Suppressor macrophage treated with lipopolysaccharide for 1 hour (primary cell): ENCODE measurements at regions not wholly inside any gene's neighbourhood (a gene's known extent, or its start where the extent isn't known, plus 50 kb on each side); places are given as distances from the start of the nearest gene placed in this dataset.

Experiments used
- DNase-seq, 3 donors: peaks; one replicate each; pipeline ENCODE4 v3.0.0-alpha.2; 2020 to 2022

DNA sequence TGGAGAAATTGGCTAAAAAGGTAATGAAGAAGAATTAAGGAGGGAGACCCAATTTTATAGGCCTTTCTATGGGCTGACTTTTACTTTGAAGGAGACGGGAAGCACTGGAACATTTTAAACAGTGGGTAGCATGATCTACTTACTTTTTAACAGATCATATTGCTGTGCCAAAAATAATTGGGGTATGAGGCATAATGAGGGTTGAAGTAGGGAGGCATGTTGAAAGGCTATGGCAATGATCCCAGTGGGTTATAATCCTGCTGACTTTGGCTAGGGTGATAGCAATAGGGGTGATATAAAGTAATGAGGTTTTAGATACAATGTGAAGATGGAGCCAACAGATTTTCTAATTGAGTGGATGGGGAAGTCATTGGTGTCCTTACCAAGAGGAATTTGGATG is 73.2 kb downstream of the GPR37 start:
- DNase-seq: no peak

- DNase-seq: no peak
These were observed 74.8 kb downstream of the GPR37 start for GRCh38 chr7:124690840-124691239.

- no peak for DNase-seq
These were observed 75.7 kb downstream of the GPR37 start for GRCh38 chr7:124689931-124690330.

DNA sequence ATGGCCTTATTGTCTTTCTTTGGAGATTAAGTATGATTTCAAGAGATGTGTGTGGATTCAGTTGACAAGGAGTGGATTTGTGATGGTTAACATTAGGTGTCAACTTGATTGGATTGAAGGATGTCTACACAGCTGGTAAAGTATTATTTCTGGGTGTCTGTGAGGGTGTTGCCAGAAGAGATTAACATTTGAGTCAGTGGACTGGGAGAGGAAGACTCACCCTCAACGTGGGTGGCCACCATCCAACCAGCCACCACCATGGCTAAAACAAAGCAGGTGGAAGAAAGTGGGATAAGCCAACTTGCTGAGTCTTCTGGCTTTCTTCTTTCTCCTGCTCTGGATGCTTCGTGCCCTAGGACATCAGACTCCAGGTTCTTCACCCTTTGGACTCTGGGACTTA is 76.1 kb downstream of the GPR37 start:
- no peak for DNase-seq

GRCh38 chr7:124688991-124689390 is 76.6 kb downstream of the GPR37 start:
- no peak for DNase-seq

DNA sequence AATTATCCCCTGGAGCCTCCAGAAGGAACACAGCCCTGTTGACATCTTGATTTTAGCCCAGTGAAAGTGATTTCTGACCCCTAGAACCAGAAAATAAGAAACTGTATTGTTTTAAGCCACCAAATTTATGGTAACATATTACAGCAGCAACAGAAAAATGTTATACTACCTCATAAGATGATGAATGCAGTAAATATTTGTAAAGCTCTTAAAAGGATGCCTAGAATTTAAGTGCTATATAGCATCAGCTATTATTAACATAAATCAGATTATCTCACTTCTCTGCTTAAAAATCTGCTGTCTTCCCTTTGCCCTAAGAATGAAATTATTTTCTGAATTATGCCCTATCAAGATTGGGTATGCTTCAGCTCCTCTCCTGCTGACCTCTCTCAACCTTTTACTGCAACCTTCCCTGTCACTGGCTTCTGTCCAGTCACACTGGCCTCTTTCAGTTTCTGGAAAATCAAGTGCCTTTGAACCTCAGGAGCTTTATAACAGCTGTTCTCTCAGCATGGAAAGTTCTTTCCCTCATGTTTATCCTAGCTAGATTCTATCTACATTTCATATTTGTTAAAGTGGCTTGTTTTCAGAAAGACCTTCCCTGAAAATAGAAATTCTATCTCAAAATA is 78.9 kb downstream of the GPR37 start:
- no peak for DNase-seq

- no peak for DNase-seq
These were observed 83.6 kb downstream of the GPR37 start for GRCh38 chr7:124681946-124682345.

GRCh38 chr7:124680304-124680703 is 85.3 kb downstream of the GPR37 start:
- DNase-seq: no peak

DNA sequence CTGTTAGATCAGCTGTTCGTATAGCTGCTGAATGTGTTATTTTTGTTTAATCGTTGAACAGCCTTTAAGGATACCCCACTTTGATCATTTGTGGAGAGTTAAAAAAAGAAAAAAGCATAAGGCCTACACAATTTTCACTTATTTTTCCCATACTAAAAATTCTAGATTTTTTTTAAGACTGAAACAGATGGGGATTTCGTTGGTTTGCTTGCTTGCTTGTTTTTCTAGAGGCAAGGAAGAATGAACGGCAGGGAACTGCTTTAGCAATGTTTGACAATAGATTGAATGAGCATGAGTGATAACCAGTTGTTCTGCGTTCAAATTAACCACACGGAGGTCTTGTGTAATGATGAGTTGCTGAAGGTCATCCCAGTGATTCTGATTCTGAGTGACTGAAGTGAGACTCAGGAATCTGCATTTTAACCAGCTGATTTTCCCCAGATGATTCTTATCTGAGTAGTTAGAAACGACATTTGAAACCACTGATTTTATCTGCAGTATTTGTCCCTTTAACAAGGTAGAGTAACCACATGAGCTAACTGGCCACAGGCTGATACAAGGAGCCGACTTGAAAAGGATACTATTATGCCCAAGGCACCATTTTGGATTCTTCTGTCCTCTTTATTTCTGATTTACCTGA is 85.9 kb downstream of the GPR37 start:
- no peak for DNase-seq

DNA sequence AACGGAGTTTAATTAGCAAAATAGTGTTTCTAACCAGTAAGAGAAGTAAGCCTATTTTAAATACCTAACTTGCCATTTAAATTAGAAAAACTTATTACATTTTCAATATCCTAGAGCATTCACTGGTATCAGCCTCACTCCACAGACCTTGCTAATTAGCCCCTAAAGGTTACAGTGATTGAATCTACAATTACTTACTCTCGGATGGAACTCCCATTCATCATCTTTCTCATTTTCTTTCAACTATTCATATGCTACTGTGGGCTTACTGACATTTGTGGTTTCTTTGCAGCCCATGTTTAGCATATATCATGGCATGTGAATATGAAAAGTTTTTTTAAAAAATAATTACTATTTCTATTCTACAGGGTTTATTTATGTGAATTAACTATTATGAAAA is 86.4 kb downstream of the GPR37 start:
- DNase-seq: no peak

- no peak for DNase-seq
These were observed 91.1 kb downstream of the GPR37 start for GRCh38 chr7:124674451-124674850.

- DNase-seq: no peak
These were observed 93.6 kb downstream of the GPR37 start for GRCh38 chr7:124672011-124672410.

GRCh38 chr7:124667312-124668153 is 98.1 kb downstream of the GPR37 start:
- DNase-seq: no peak

DNA sequence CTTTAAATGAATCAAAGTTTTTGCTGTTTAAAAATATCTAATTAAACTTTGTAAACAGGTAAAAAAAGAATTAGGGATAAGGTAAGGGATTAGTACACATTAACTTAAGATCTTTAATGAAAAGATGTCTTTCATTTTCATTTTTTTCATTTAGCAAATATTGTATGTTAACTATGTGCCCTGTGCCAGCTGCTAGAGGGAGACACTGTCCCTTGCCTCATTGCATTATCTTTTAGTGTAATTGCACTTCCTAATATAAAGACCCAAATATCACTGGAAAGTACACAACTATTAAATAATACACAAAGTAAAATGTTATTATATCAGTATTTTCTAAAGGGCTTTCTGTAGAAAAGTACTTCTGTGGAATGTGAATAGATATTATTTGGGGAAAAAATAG is 102.7 kb downstream of the GPR37 start:
- no peak for DNase-seq

GRCh38 chr7:124662372-124662771 is 103.2 kb downstream of the GPR37 start:
- DNase-seq: no peak

DNA sequence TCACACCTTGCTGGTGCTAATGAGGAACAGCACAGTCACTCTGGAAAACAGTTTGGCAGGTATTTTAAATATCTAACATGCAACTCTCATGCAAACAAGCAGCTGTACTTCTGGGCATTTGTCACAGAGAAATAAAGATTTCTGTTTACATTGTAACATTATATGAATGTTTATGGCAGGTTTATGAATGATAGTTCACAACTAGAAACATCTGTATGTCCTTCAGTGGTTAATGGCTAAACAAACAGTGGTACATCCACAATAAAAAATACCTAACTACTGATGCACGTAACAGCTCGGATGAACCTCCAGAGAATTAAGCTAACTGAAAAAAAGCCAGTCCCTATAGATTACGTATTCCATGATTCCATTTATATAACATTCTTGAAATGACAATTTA is 109.6 kb downstream of the GPR37 start:
- DNase-seq: no peak

- DNase-seq: no peak
These were observed 113.4 kb downstream of the GPR37 start for GRCh38 chr7:124652237-124652636.

DNA sequence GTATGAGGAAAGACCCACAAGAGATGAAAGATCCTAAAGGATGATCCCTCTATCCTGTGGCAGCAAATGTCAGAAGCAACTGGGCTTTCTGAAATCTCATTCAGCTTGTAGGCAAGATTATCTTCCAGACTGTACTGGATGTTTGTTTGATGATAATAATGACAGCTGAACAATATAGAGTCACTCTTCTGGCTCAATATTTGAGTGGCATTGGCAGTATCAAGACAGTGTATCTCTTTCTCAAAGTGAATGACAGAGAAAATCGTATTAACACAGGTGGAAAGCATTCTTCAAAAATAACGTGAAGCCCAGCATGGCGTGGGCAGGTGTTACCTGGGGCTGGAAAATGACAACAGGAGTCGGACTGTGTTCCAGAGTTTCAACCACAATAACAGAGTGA is 114.5 kb downstream of the GPR37 start:
- no peak for DNase-seq

- DNase-seq: no peak
These were observed 116.1 kb downstream of the GPR37 start for GRCh38 chr7:124649397-124650014.

DNA sequence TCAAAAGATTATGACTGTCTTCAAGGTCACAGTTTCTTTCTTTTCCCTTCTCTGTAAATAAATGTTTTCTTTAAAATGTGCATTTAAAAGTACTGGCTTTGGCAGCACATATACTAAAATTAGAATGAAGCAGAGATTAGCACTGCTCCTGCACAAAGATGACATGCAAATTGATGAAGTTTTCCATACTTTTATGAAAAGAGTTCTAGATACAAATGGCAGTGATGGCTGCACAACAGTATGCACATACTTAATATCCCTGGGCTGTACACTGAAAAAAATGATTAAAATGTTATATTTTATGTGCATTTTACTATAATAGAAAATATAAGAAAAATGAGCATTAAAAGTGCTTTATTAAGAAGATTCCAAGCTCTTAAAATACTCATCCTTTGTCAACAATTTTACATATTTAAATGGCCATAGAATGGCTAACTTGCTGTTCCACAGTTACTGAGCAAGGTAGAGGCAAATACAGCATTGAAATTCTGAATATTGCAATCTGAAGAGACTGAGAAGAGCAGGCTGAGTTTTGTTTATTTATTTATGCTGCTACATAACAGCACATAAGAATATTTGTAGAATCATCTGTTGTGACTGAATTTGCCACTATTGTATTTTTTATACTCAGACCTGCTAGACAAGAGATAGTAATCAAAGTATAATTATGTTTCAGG is 117.8 kb downstream of the GPR37 start:
- DNase-seq: no peak

DNA sequence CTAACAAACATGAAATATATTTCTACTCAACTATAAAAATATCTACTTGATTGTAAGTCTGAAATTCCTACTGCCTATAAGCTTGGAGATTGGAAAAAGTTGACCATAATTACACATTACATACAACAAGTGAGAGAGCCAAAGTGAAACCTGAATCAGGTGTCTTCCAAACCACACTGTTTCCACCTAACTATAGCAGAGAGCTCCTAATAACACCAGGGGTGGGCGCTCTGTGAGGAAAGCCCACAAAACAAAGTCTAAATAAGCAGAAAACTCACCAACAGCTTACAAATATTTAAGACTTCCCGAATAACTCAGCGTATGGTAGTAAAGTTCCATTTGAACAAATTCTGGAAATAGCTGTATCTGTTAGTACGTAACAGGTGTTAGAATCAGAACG is 119.9 kb downstream of the GPR37 start:
- no peak for DNase-seq

DNA sequence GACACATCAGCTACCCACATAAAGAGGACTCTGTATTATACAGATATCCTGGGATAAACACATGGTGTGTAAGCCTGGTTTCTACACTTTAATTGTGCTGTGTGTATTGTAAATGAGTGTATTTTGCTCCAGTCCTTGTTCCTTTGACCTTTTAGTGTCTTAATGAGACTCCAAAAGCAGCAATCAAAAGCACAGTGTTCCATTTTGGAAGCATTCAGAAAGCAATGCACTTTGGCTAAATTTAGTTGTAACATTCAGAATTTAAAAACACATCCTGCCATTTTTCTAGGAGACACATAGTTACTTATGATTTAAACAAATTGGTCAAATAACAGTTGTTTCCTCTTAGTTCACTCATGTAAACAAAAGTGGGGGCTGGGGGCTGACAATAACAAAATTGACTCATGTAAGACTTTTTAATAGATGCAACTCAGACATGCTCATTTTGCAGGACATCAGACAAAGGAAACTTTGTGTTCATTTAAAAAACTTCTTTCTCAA is 122.2 kb downstream of the GPR37 start:
- no peak for DNase-seq

- DNase-seq: peak in 2 of 3 donors; percentile 7 to 19
These were observed 130.2 kb downstream of the GPR37 start for GRCh38 chr7:124635416-124635815.
